Panc1 (cell line): ENCODE measurements at regions not wholly inside any gene's neighbourhood (a gene's known extent, or its start where the extent isn't known, plus 50 kb on each side); places are given as distances from the start of the nearest gene placed in this dataset.

Experiments used
- ATAC-seq: fragments of 200-7000 bp; cut with Tn5 transposase; 2 replicates; pipeline ENCODE4 v1.9.1; 2020; ENCODE audit warnings: mild to moderate bottlenecking, moderate library complexity
- BruUV-seq: library from RNA; stranded (reverse); fragments of 400-500 nt; replicated peaks from 2 replicates; lab custom pipeline; 2021; lab: Mats Ljungman, UMichigan
- CTCF ChIA-PET: fragments of 300-600 bp; sonication (Branson Sonifier 250); formaldehyde crosslinking; loops from one replicate; lab custom pipeline; 2022; ENCODE audit warnings: antibody characterized with exemption; lab: Charles Lee
- POLR2A ChIA-PET: fragments of 300-600 bp; sonication (Branson Sonifier 250); formaldehyde crosslinking; loops from one replicate; lab custom pipeline; 2022; ENCODE audit warnings: antibody characterized with exemption; lab: Charles Lee
- DNase-seq: peaks from one replicate; pipeline ENCODE4 v3.0.0-alpha.2; 2010; ENCODE audit warnings: low read depth, low spot score
- H3K27ac ChIP-seq: 2 replicates; pipeline ENCODE4 v1.5.1; 2011; ENCODE audit warnings: mild to moderate bottlenecking, low read length, inconsistent platforms
- H3K27me3 ChIP-seq: fragments of 200-500 bp; sonication (Bioruptor generic); 2 replicates; pipeline ENCODE4 v1.6.0; 2014; ENCODE audit warnings: low read length, inconsistent platforms; ENCODE audit not compliant: control insufficient read depth, insufficient read depth
- H3K36me3 ChIP-seq: fragments of 200-500 bp; sonication (Bioruptor generic); 2 replicates; pipeline ENCODE4 v1.5.1; 2014; ENCODE audit warnings: inconsistent platforms, mild to moderate bottlenecking, low read length, moderate library complexity; ENCODE audit not compliant: control insufficient read depth, insufficient read depth
- H3K4me1 ChIP-seq: 2 replicates; pipeline ENCODE4 v1.5.1; 2011; ENCODE audit warnings: inconsistent platforms, mild to moderate bottlenecking, low read length, moderate library complexity; ENCODE audit not compliant: control insufficient read depth, insufficient read depth
- H3K4me3 ChIP-seq, 2 experiments: 2 replicates each; pipeline ENCODE4 v1.5.1; 2011 to 2012; ENCODE audit warnings: low read depth in 2 of 2, low read length in 2 of 2, mild to moderate bottlenecking in 2 of 2, inconsistent platforms in 1 of 2, moderate library complexity in 1 of 2
- H3K9me3 ChIP-seq: fragments of 200-500 bp; sonication (Bioruptor generic); 2 replicates; pipeline ENCODE4 v1.5.1; 2014; ENCODE audit warnings: low read depth, mild to moderate bottlenecking, inconsistent platforms, low read length, moderate library complexity; ENCODE audit not compliant: control insufficient read depth, insufficient read depth
- POLR2AphosphoS5 ChIP-seq: IDR thresholded peaks from 2 replicates; pipeline ENCODE4 v1.6.1; 2012; ENCODE audit warnings: mild to moderate bottlenecking, low read depth, low read length, moderate library complexity
- SIN3A ChIP-seq: IDR thresholded peaks from 2 replicates; pipeline ENCODE4 v1.6.1; 2012; ENCODE audit warnings: low read depth, mild to moderate bottlenecking, low read length, moderate library complexity, borderline replicate concordance; ENCODE audit not compliant: insufficient read depth
- TCF7L2 ChIP-seq: IDR thresholded peaks from 2 replicates; pipeline ENCODE4 v1.6.1; 2011; ENCODE audit warnings: mild to moderate bottlenecking, low read depth, low read length, inconsistent platforms
- in situ Hi-C: cut with HindIII; loops from 2 replicates; pipeline ENCODE4 v1.10.0; 2016; ENCODE audit warnings: low sequenced_read_pairs, low pct_unique_long_range_greater_than_20kb
- intact Hi-C: fragments of 100-400 bp; cut with micrococcal nuclease; formaldehyde crosslinking; loops from one replicate; pipeline ENCODE4 v1.10.0; 2022; ENCODE audit not compliant: unreplicated experiment
- TF ChIP-seq, protein P1 (sequence below): fragments of 450-650 bp; IDR thresholded peaks from 2 replicates; pipeline ENCODE4 v1.5.1; 2017; ENCODE audit warnings: mild to moderate bottlenecking
- TF ChIP-seq, protein P2 (sequence below), 2 experiments: IDR thresholded peaks; 2 replicates each; pipeline ENCODE4 v1.6.1; 2011 to 2012; ENCODE audit warnings: low read depth in 2 of 2, control low read depth in 1 of 2, low read length in 1 of 2, mild to moderate bottlenecking in 1 of 2, moderate library complexity in 1 of 2; ENCODE audit not compliant: insufficient read depth in 1 of 2

DNA sequence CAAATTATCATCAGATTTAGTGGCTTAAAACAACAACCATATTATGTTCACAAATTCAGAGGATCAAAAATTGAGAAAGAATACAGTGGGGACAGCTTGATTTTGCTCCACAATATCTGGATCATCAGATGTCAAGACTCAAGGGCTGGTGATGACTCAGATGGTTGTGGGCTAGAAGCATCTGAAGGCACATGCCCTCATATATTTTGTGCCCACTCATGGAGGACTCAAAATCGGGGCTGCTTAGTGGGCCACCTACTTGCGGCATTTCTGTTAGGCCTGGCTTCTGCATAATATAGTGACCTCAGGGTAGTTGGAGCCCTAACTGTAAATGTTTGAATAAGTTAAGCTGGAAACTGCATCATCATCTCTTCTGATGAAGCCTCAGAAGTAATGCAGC is 584.5 kb downstream of the SLC16A7 start:
- Histone ChIP-seq H3K4me1 (no peaks in the 10 kb centered on the region), H3K27me3 (no peaks in the 10 kb centered on the region), H3K4me3 (no peak overlapping the region), H3K27ac (no peak overlapping the region), H3K9me3 (no peaks in the 10 kb centered on the region), H3K36me3 (no peaks in the 10 kb centered on the region)
- in situ Hi-C loops (no loop called here), intact Hi-C loops (no loop called here)
- DNase-seq, result no peak
- CTCF ChIA-PET, result no interaction called here
- TF ChIP-seq TCF7L2 (no peak), POLR2AphosphoS5 (no peak), SIN3A (no peak)
- TF ChIP-seq, protein P1, sequence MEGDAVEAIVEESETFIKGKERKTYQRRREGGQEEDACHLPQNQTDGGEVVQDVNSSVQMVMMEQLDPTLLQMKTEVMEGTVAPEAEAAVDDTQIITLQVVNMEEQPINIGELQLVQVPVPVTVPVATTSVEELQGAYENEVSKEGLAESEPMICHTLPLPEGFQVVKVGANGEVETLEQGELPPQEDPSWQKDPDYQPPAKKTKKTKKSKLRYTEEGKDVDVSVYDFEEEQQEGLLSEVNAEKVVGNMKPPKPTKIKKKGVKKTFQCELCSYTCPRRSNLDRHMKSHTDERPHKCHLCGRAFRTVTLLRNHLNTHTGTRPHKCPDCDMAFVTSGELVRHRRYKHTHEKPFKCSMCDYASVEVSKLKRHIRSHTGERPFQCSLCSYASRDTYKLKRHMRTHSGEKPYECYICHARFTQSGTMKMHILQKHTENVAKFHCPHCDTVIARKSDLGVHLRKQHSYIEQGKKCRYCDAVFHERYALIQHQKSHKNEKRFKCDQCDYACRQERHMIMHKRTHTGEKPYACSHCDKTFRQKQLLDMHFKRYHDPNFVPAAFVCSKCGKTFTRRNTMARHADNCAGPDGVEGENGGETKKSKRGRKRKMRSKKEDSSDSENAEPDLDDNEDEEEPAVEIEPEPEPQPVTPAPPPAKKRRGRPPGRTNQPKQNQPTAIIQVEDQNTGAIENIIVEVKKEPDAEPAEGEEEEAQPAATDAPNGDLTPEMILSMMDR, result no peak
- no peak for ATAC-seq
- no TSS peak for BruUV-seq
- POLR2A ChIA-PET, result no interaction called here

DNA sequence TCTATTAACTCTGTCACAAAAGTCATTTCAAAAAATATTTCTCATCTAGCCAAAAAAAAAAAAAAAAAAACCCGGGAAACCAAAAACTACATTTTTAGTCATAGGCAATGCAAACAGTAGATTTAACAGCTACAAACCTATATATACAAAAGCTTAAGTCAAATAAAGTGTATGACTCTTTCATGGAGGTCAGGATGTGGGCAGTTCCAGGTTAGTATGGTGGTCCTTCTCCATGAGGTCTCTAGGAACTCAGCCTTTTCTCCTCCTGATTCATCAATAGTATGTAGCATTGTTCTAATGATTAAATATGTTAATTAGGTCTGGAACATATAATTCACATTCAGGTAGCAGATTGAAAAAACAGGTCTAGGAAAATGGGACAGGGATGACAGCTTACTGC is 586.5 kb downstream of the SLC16A7 start:
- DNase-seq, result no peak

More for the DNA sequence above, 586.5 kb downstream of the SLC16A7 start:
- POLR2A ChIA-PET, result no interaction called here
- CTCF ChIA-PET, result no interaction called here
- H3K36me3 ChIP-seq, result no peaks in the 10 kb centered on the region
- no peaks in the 10 kb centered on the region for H3K4me1 ChIP-seq
- H3K27ac ChIP-seq, result no peak overlapping the region
- no TSS peak for BruUV-seq
- no peaks in the 10 kb centered on the region for H3K9me3 ChIP-seq
- no peak overlapping the region for H3K4me3 ChIP-seq
- intact Hi-C loops, result no loop called here
- H3K27me3 ChIP-seq, result no peaks in the 10 kb centered on the region
- TF ChIP-seq POLR2AphosphoS5 (no peak), SIN3A (no peak), TCF7L2 (no peak)
- TF ChIP-seq, protein P2, sequence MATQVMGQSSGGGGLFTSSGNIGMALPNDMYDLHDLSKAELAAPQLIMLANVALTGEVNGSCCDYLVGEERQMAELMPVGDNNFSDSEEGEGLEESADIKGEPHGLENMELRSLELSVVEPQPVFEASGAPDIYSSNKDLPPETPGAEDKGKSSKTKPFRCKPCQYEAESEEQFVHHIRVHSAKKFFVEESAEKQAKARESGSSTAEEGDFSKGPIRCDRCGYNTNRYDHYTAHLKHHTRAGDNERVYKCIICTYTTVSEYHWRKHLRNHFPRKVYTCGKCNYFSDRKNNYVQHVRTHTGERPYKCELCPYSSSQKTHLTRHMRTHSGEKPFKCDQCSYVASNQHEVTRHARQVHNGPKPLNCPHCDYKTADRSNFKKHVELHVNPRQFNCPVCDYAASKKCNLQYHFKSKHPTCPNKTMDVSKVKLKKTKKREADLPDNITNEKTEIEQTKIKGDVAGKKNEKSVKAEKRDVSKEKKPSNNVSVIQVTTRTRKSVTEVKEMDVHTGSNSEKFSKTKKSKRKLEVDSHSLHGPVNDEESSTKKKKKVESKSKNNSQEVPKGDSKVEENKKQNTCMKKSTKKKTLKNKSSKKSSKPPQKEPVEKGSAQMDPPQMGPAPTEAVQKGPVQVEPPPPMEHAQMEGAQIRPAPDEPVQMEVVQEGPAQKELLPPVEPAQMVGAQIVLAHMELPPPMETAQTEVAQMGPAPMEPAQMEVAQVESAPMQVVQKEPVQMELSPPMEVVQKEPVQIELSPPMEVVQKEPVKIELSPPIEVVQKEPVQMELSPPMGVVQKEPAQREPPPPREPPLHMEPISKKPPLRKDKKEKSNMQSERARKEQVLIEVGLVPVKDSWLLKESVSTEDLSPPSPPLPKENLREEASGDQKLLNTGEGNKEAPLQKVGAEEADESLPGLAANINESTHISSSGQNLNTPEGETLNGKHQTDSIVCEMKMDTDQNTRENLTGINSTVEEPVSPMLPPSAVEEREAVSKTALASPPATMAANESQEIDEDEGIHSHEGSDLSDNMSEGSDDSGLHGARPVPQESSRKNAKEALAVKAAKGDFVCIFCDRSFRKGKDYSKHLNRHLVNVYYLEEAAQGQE (IDR thresholded peaks at IDR 0.05; ENCODE audit: insufficient read depth in 1 of 2, low read depth in 2 of 2, low read length in 1 of 2), result no peak
- TF ChIP-seq, protein P1, result no peak
- in situ Hi-C loops, result no loop called here
- ATAC-seq, result no peak
